PC-9 (cell line): ENCODE measurements at regions not wholly inside any gene's neighbourhood (a gene's known extent, or its start where the extent isn't known, plus 50 kb on each side); places are given as distances from the start of the nearest gene placed in this dataset.

Source experiments
- EZH2 ChIP-seq: fragments of 200-600 bp; sonication (generic); IDR thresholded peaks from 2 replicates; pipeline ENCODE4 v1.8.0; 2017; ENCODE audit warnings: antibody characterized with exemption, low read depth
- TF ChIP-seq, protein P1 (sequence below): fragments of 200-600 bp; sonication (generic); conservative IDR thresholded peaks from 2 replicates; pipeline ENCODE4 v1.6.1; 2017; ENCODE audit warnings: mixed run types, antibody characterized with exemption, mild to moderate bottlenecking, moderate library complexity

DNA sequence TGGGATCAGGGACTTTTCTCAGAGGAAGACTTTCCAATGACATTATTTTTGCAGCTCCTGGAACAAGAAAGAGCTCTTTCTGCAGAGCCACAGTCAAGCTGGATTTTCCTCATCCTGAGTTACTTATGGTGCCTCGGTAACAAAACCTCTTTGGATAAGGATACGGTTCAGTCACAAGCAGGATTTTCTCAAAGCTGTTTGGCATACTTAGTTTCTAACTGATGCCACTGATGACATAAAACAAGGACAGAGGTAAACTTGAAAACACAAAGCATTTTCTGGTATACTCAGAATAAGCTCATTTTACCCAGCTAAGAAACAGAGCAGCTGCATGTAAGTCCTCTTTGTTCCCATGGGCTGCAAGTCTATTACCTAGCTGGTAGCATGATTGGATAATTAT is 340.9 kb upstream of the MEOX2 start:
- TF ChIP-seq EZH2, result no peak
- TF ChIP-seq, protein P1, sequence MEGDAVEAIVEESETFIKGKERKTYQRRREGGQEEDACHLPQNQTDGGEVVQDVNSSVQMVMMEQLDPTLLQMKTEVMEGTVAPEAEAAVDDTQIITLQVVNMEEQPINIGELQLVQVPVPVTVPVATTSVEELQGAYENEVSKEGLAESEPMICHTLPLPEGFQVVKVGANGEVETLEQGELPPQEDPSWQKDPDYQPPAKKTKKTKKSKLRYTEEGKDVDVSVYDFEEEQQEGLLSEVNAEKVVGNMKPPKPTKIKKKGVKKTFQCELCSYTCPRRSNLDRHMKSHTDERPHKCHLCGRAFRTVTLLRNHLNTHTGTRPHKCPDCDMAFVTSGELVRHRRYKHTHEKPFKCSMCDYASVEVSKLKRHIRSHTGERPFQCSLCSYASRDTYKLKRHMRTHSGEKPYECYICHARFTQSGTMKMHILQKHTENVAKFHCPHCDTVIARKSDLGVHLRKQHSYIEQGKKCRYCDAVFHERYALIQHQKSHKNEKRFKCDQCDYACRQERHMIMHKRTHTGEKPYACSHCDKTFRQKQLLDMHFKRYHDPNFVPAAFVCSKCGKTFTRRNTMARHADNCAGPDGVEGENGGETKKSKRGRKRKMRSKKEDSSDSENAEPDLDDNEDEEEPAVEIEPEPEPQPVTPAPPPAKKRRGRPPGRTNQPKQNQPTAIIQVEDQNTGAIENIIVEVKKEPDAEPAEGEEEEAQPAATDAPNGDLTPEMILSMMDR, result no peak
